H1 (cell line): ENCODE measurements at regions not wholly inside any gene's neighbourhood (a gene's known extent, or its start where the extent isn't known, plus 50 kb on each side); places are given as distances from the start of the nearest gene placed in this dataset.

Source experiments
- CHD7 ChIP-seq: fragments of 300-600 bp; sonication (generic); IDR thresholded peaks from 2 replicates; pipeline ENCODE4 v1.7.1; 2012; ENCODE audit warnings: low read length, moderate library complexity, mild to moderate bottlenecking, inconsistent platforms; ENCODE audit not compliant: insufficient replicate concordance
- JUN ChIP-seq: IDR thresholded peaks from 2 replicates; pipeline ENCODE4 v1.6.1; 2011; ENCODE audit warnings: low read depth, mild to moderate bottlenecking, improper control_type of control experiment, low read length
- JUND ChIP-seq: IDR thresholded peaks from 2 replicates; pipeline ENCODE4 v1.6.1; 2011; ENCODE audit warnings: mild to moderate bottlenecking, improper control_type of control experiment, low read length
- TAF1 ChIP-seq: IDR thresholded peaks from 2 replicates; pipeline ENCODE4 v1.6.1; 2011; ENCODE audit warnings: mild to moderate bottlenecking, low read depth, low read length

DNA sequence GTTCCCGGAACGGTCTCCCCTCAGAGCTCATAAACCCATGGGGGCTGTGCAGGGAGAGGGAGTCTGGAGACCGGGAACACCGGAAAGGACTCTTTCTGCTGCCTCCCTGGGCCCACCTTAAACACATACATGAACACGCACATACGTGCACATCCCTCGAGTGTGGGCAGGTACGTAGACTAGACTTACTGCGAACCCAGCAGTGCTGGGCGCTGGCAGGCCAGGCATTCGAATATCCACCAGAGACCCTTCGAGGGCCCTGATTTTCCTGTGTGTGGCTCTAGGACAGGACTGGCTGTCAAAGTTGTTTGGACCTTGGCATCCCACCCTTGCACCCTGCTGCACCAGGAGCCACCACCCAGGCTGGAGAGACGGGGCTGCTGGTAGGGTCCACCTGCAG lies 102.7 kb downstream of the PLXNA1 start (continued):
- TF ChIP-seq CHD7 (no peak), JUN (no peak), TAF1 (no peak), JUND (no peak)
